ENCODE measurements at regions not wholly inside any gene's neighbourhood (a gene's known extent, or its start where the extent isn't known, plus 50 kb on each side); places are given as distances from the start of the nearest gene placed in this dataset.

- no peak overlapping the region for H3K14ac ChIP-seq (ENCODE audit: insufficient read length)
- POLR2A ChIA-PET (ENCODE audit: partially characterized antibody): no interaction called here
- H3K9me3 ChIP-seq (ENCODE audit: insufficient read depth in 2 of 2, low read depth in 1 of 2, low read length in 1 of 2): no peaks in the 10 kb centered on the region
- H3K9ac ChIP-seq (replicated peaks in 1 of 4; ENCODE audit: extremely low read depth in 1 of 4, low read depth in 3 of 4, low read length in 3 of 4): no peak overlapping the region
- H3K4me1 ChIP-seq (replicated peaks in 1 of 4; ENCODE audit: control insufficient read depth in 3 of 4, insufficient read depth in 4 of 4, low read length in 3 of 4): no peaks in the 10 kb centered on the region
- H3K79me1 ChIP-seq (ENCODE audit: low read depth, low read length): no peaks in the 10 kb centered on the region
- no peaks in the 10 kb centered on the region for H3K23me2 ChIP-seq (ENCODE audit: low read depth, low read length)
- H4K5ac ChIP-seq (ENCODE audit: insufficient read length, low read depth, low read length): no peak overlapping the region
- no peak overlapping the region for H3K23ac ChIP-seq (ENCODE audit: insufficient read length)
- peaks cover 43 to 68% (median 62%) of the 10 kb centered on the region in 4 experiments for H3K27me3 ChIP-seq (replicated peaks in 1 of 4; ENCODE audit: control insufficient read depth in 3 of 4, extremely low read depth in 1 of 4, insufficient read depth in 3 of 4, low read length in 3 of 4)
- no peak overlapping the region for H2AFZ ChIP-seq (ENCODE audit: low read length)
- no peaks in the 10 kb centered on the region for H3K79me2 ChIP-seq (ENCODE audit: control insufficient read depth in 1 of 2, insufficient read depth in 2 of 2, low read length in 2 of 2)
- H3K18ac ChIP-seq (ENCODE audit: extremely low read depth, low read length): no peak overlapping the region
- H4K20me1 ChIP-seq (replicated peaks in 1 of 2; ENCODE audit: control insufficient read depth in 1 of 2, insufficient read depth in 2 of 2, low read length in 2 of 2): peaks cover 0 to 1% of the 10 kb centered on the region in 2 experiments
- H2AK5ac ChIP-seq (ENCODE audit: low read depth, low read length): no peak overlapping the region
- no peak overlapping the region for H3K27ac ChIP-seq (ENCODE audit: low read depth, low read length)
- no peak overlapping the region for H3K56ac ChIP-seq (replicated peaks; ENCODE audit: insufficient read length, low read depth, low read length)
- 74% methylated on average over 4 of the region's 4 CpGs; no CpG with 5 or more reads in 1 of the 2 experiments for WGBS, 2 experiments (ENCODE audit: extremely low coverage in 1 of 2, insufficient coverage in 1 of 2, insufficient read length in 1 of 2, insufficient replicate concordance in 2 of 2, low coverage in 1 of 2, low lambda C conversion rate in 2 of 2, missing lambda C conversion rate in 1 of 2)
- H2BK12ac ChIP-seq (ENCODE audit: low read depth, low read length): no peak overlapping the region
- H3K4me3 ChIP-seq (ENCODE audit: extremely low read depth in 1 of 4, insufficient read depth in 2 of 4, low read depth in 3 of 4, low read length in 4 of 4): no peak overlapping the region
- CTCF ChIA-PET (ENCODE audit: partially characterized antibody): no interaction called here
- H2BK120ac ChIP-seq (replicated peaks; ENCODE audit: low read depth, low read length): no peak overlapping the region
- no peak overlapping the region for H2BK15ac ChIP-seq (ENCODE audit: low read length)
- no peak overlapping the region for H3K4ac ChIP-seq (replicated peaks; ENCODE audit: insufficient read length, low read depth, low read length)
- no peak overlapping the region for H4K91ac ChIP-seq (replicated peaks; ENCODE audit: insufficient read length, low read length)
- H3K4me2 ChIP-seq (ENCODE audit: insufficient read depth in 1 of 2, low read depth in 2 of 2, low read length in 2 of 2): no peak overlapping the region
- DNase-seq (ENCODE audit: low read depth in 1 of 2, low spot score in 2 of 2): no peak
- no peak overlapping the region for H4K8ac ChIP-seq (ENCODE audit: extremely low read depth, insufficient read depth, low read length)
- H3K36me3 ChIP-seq (ENCODE audit: control insufficient read depth in 2 of 4, insufficient read depth in 4 of 4, low read length in 3 of 4): no peaks in the 10 kb centered on the region
- no peak overlapping the region for H2BK20ac ChIP-seq (ENCODE audit: low read length)
- no peak overlapping the region for H2BK5ac ChIP-seq (ENCODE audit: low read depth, low read length)
- no peak for FAIRE-seq
- no peak for TF ChIP-seq FOSL1 (IDR thresholded peaks at IDR 0.05; ENCODE audit: insufficient read depth, low read depth, low read length)
- no peak for TF ChIP-seq TEAD4 (IDR thresholded peaks at IDR 0.05; ENCODE audit: low read depth, low read length)
- TF ChIP-seq TBP (IDR thresholded peaks at IDR 0.05; ENCODE audit: low read depth, low read length): no peak
- no peak for TF ChIP-seq SP2 (IDR thresholded peaks at IDR 0.05; ENCODE audit: low read length)
- TF ChIP-seq KDM4A (IDR thresholded peaks at IDR 0.05; ENCODE audit: low read depth, low read length, severe bottlenecking): no peak
- no peak for TF ChIP-seq SRF (IDR thresholded peaks at IDR 0.05; ENCODE audit: low read depth, low read length)
- no peak for TF ChIP-seq USF2 (IDR thresholded peaks at IDR 0.05; ENCODE audit: low read length)
- no peak for TF ChIP-seq ZNF274 (IDR thresholded peaks at IDR 0.05; ENCODE audit: borderline replicate concordance, extremely low read depth, low read length)
- TF ChIP-seq SP4 (IDR thresholded peaks at IDR 0.05; ENCODE audit: low read length): no peak
- TF ChIP-seq SIN3A (conservative IDR thresholded peaks at IDR 0.05 in 1 of 2, IDR thresholded peaks at IDR 0.05 in 1 of 2; ENCODE audit: low read depth in 1 of 2, low read length in 2 of 2): no peak
- no peak for TF ChIP-seq RXRA (IDR thresholded peaks at IDR 0.05; ENCODE audit: insufficient read depth, low read depth, low read length)
- no peak for TF ChIP-seq JUND (IDR thresholded peaks at IDR 0.05; ENCODE audit: low read length)
- no peak for TF ChIP-seq SUZ12 (IDR thresholded peaks at IDR 0.05; ENCODE audit: low read length)
- TF ChIP-seq TCF12 (IDR thresholded peaks at IDR 0.05; ENCODE audit: low read depth, low read length): no peak
- no peak for TF ChIP-seq SIRT6 (IDR thresholded peaks at IDR 0.05; ENCODE audit: low read length)
Measured at GRCh38 chr22:22047776-22048175, 65.2 kb upstream of the TOP3B start.
